ENCODE measurements at regions not wholly inside any gene's neighbourhood (a gene's known extent, or its start where the extent isn't known, plus 50 kb on each side); places are given as distances from the start of the nearest gene placed in this dataset.

GRCh38 chr12:113645603-113646002 lies 173.9 kb upstream of the LHX5 start:
- TF ChIP-seq POLR2A (IDR thresholded peaks at IDR 0.05): no peak
- no peak for TF ChIP-seq CTCF (IDR thresholded peaks at IDR 0.05)
